HG03575 (cell line): ENCODE measurements at regions not wholly inside any gene's neighbourhood (a gene's known extent, or its start where the extent isn't known, plus 50 kb on each side); places are given as distances from the start of the nearest gene placed in this dataset.
"Not testable (repeated sequence)": the region's sequence is repeated elsewhere in the genome, so short reads cannot be mapped to it uniquely, and the experiment has no call there.

Source experiments
- ATAC-seq: cut with Tn5 transposase; IDR thresholded peaks from one replicate; pipeline ENCODE4 v1.9.1; 2021; ENCODE audit not compliant: unreplicated experiment, insufficient number of reproducible peaks, low FRiP score; ENCODE audit errors: extremely low read depth

GRCh38 chr6:51474022-51474975 lies 613.1 kb downstream of the PKHD1 start:
- no peak for ATAC-seq

GRCh38 chr6:51477711-51478311 lies 609.6 kb downstream of the PKHD1 start:
- ATAC-seq = no peak

- ATAC-seq = no peak
Observed at GRCh38 chr6:51479296-51479695, 608.1 kb downstream of the PKHD1 start.

GRCh38 chr6:51480040-51480439 lies 607.4 kb downstream of the PKHD1 start:
- no peak for ATAC-seq

- not testable (repeated sequence) for ATAC-seq
Observed at GRCh38 chr6:51485869-51486268, 601.5 kb downstream of the PKHD1 start.

GRCh38 chr6:51487937-51488336 lies 599.5 kb downstream of the PKHD1 start:
- ATAC-seq = no peak

- ATAC-seq = no peak
Observed at GRCh38 chr6:51489133-51489532, 598.3 kb downstream of the PKHD1 start.

GRCh38 chr6:51490101-51490500 lies 597.3 kb downstream of the PKHD1 start:
- no peak for ATAC-seq

- no peak for ATAC-seq
Observed at GRCh38 chr6:51494342-51494741, 593.1 kb downstream of the PKHD1 start.

GRCh38 chr6:51495096-51495495 lies 592.3 kb downstream of the PKHD1 start:
- no peak for ATAC-seq

- ATAC-seq = no peak
Observed at GRCh38 chr6:51495610-51496396, 591.6 kb downstream of the PKHD1 start.

- no peak for ATAC-seq
Observed at GRCh38 chr6:51502996-51503395, 584.4 kb downstream of the PKHD1 start.

- no peak for ATAC-seq
Observed at GRCh38 chr6:51505434-51505833, 582.0 kb downstream of the PKHD1 start.

- no peak for ATAC-seq
Observed at GRCh38 chr6:51509597-51509996, 577.8 kb downstream of the PKHD1 start.

GRCh38 chr6:51511081-51511480 lies 576.3 kb downstream of the PKHD1 start:
- ATAC-seq = no peak

- no peak for ATAC-seq
Observed at GRCh38 chr6:51513891-51514747, 573.3 kb downstream of the PKHD1 start.

GRCh38 chr6:51514748-51515402 lies 572.5 kb downstream of the PKHD1 start:
- ATAC-seq = no peak

- ATAC-seq = no peak
Observed at GRCh38 chr6:51526049-51526448, 561.4 kb downstream of the PKHD1 start.
